ENCODE measurements at regions not wholly inside any gene's neighbourhood (a gene's known extent, or its start where the extent isn't known, plus 50 kb on each side); places are given as distances from the start of the nearest gene placed in this dataset.

GRCh38 chr11:90845799-90846198 lies 623.0 kb upstream of the CHORDC1 start:
- TF ChIP-seq NFATC4 (CRISPR knock-in tag; IDR thresholded peaks at IDR 0.05) (no peak), HMGXB4 (CRISPR knock-in tag; IDR thresholded peaks at IDR 0.05) (no peak), CTCF (IDR thresholded peaks at IDR 0.05) (no peak), FOXJ3 (CRISPR knock-in tag; IDR thresholded peaks at IDR 0.05; ENCODE audit: borderline replicate concordance) (no peak), STAT6 (CRISPR knock-in tag; conservative IDR thresholded peaks at IDR 0.05; ENCODE audit: low read depth) (no peak), SP1 (CRISPR knock-in tag; conservative IDR thresholded peaks at IDR 0.05) (no peak), ZNF512 (CRISPR knock-in tag; IDR thresholded peaks at IDR 0.05; ENCODE audit: borderline replicate concordance) (no peak)
